ENCODE measurements at regions not wholly inside any gene's neighbourhood (a gene's known extent, or its start where the extent isn't known, plus 50 kb on each side); places are given as distances from the start of the nearest gene placed in this dataset.

DNA sequence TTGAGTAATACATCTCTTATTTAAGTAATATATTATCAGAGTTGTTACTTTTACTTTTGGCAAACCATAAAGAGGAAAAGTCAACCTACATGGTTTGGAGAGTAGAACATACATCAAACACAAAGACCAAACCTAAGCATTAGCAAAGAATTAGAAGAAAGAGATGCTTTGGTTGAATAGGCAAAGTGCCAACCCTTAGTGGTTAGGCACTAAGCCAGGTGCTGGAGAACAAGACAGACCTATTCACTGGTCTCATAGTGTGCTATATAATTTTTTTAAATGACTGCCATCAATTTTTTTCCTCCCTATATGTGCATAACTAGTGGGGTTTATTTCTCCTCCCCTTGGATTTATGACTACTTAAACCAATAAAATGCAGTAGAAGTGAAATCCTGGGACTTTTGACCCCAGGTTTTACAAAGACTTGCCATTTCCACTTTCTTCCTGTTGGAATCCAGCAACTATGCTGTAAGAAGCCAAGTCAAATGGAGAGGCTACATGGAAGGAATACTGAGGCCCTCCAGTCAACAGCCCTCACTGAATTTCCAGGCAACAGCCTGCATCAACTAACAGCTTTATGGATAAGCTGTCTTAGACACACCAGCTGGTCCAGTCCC lies 69.8 kb upstream of the HAO2 start:
- no peak for DNase-seq (ENCODE audit: low read depth in 1 of 2, low spot score in 1 of 2)

DNA sequence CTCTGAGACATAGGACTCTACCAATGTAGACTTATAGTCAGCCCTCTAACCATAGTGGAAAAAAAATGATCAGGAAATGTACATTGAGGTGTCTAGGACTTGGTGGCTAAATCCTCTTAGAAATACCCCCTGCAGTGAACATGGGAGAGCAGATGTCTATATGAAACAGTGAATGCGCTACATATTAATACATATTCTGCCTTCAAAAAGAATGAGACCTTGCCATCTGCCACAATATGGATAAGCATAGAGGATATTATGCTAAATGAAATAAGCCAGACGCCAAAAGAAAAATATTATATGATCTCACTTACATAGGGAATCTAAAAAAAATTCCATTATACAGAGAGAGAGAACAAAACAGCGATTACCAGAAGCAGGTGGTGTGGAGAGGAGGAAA lies 66.6 kb upstream of the HAO2 start:
- DNase-seq (ENCODE audit: low read depth in 1 of 2, low spot score in 1 of 2): no peak

DNA sequence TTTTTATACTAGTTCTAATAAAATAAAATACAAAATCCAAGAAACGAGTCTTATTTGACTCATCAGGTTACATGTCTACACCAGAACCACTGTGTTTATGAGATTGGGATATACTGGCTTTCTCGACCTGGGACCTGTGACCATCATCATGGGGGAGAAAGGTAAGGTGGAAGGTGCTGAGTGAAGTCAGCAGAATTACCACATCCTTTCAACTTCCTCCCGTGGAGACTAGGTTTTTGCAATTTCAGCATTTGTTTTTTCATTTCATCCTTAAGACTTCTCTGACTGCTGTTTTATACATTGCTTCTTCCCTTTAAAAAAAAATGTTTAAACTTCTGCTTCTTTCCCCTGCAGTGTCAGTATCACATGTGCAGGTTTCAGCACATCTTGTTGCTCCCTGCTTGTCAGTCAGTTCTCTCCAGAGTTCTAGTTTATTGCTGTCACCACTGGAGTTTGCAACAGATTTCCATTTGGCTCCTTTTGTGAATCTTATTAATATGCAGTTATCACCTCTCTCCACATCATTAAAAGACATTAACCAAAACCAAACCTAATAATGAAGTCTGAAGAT lies 60.4 kb upstream of the HAO2 start:
- no peak for DNase-seq (ENCODE audit: low read depth in 1 of 2, low spot score in 1 of 2)

DNA sequence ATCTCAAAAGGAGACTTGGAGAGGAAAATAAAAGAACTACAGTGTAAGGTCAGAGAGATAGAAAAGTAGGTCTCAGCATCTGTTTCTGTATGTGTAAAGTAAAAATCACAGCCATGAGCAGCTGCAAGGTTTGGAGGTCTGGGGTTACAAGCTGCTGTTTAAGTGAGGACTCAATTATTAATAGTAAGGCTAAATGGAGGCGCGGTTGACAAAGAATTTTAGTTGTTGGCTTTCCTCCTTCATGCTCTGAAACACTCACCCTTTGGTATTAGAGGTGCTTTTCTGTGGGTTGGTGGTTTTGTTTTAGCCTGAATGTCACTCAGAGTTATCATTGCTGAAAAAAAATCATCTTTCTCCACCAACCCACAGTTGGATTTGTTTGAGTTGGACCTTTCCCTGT lies 59.8 kb upstream of the HAO2 start:
- no peak for DNase-seq (ENCODE audit: low read depth in 1 of 2, low spot score in 1 of 2)

DNA sequence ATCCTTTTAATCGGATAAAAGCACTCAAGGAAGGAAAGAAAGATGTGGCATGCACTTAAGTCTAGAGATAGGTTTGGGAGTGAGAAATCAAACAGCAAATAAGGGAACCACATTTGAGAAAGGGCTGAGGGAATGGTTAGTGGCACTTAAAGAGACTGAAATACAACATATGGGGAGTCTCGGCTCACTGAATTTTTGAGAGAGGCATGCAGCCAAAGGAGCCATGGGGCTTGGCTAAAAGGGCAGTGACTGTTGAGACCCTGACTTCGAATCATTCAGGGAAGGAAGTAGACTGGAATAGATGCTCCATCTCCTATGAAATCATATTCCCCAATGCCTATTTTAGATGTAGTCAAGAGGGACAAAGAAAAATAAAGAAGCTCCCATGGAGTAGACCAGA lies 58.3 kb upstream of the HAO2 start:
- DNase-seq (ENCODE audit: low read depth in 1 of 2, low spot score in 1 of 2): no peak

DNA sequence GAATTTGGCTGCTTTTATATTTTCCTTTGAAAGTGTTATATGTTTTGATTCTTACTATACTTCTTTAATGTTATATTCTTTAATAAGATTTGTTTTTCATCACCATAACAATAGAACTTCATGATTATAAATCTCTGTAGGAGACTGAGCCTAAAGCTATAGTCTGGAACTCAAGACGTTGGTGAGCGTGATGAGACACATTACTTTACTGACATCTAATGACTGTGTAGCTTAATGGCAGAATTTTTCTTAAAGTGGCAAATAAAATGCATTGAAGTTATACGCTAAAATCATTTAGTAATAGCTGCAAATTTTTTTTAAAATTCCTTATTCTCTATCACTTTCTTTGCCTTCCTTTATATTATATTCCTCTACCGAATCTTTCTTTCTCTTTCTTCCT lies 56.1 kb upstream of the HAO2 start:
- no peak for DNase-seq (ENCODE audit: low read depth in 1 of 2, low spot score in 1 of 2)

DNA sequence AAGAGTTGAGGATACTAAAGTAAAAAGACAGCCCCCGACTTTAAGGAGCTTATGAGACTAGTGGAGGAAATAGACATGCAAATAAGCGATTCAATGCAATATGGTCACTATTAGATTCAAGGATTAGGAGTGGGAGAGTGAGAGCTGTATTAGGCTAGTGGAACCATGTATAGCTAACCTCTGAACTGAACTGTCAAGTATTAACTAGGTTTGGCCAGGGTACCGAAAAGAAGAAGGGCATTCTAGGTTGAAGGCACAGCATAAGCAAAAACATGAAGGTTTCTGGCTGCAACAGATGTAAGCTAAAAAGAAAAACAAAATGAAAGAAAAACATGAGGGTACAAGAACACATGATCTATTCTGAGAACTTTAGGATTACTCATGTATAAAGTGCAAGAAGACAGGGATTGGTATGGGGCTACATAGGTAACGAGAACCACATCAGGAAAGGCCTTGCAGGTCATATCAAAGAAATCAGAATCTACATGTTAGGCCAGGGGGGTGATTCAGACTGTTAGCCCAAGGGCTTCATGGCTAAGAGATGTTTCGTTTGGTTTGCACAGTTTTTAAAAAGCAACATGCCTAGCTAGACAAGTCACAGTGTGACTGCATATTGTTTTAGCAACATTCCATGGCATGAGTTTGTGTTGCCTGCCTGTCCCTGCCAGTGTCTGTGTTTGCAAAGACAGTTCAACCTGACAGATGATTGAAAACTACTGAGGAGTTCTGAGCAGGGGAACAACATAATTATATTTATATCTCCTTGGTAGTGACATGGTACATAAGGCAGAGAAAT lies 54.4 kb upstream of the HAO2 start:
- no peak for DNase-seq (ENCODE audit: low read depth in 1 of 2, low spot score in 1 of 2)

DNA sequence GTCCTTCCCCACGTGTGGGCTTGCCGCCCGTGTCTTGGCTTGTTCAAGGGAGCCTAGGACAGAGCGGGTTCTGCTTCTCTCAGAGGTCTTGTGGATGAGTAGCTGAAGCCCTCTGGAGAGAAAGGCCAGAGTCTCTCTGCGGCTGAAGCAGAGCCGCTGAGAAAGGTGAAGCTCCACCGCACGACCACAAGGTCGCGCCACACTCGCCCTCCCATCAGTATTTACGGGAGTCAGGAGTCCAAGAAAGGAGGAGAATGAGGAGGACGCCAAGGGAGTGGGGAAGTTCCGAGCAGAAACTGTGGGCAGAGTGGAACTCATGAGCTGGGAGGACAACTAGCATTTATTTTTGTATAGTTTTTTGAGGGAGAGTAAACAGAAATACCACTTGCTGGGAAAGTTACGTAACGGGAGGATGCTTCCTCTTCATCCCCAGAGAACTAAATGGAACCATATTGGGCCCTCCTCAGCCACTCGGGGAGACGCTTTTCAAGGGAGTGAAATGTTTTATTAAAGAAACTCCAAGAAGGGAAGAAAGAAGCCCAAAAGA lies 51.6 kb upstream of the HAO2 start:
- no peak for DNase-seq (ENCODE audit: low read depth in 1 of 2, low spot score in 1 of 2)

DNA sequence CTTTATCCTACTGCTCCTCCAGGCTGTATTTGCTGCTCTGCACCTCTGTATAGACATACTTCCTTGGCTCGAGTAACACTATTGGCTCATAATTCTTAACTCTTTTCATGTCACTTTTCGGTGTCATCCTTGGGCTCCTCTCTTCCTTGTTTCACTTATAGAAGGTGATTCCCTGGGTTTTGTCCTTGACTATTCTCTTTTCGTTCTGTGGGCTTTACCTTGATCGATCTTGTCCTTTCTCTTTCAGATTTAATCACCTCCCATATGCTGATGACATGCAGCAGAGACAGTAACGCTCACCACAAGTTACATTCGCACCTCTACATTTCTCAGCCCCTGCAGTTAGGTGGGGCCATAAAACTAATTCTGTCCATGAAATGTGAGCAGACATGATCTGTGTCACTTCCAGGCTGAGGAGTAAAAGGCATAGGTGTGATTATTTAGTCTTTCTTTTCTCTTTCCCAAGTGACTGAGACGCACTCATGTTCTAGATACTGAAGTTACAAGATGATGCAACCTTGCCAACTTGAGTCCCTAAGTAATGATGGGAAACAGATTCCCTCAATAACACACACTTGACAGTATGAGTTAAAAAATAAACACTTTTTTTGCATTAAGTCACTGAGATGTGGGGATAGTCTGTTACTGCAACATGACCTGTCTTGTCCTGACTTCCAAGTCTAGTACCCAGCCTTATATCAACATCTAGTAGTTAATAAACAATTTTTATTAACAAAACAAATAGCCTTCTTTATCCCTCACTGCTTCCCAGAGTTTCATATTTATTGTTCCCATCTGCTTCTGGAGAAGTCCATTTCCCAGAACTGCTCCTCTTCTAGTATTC lies 49.9 kb upstream of the HAO2 start:
- DNase-seq (ENCODE audit: low read depth in 1 of 2, low spot score in 1 of 2): no peak

Measured in activated CD4-positive, alpha-beta T cell treated with anti-CD3 and anti-CD28 coated beads, Interleukin-2, amount 50 U/mL, for 24 hours (primary cell).